ENCODE measurements at regions not wholly inside any gene's neighbourhood (a gene's known extent, or its start where the extent isn't known, plus 50 kb on each side); places are given as distances from the start of the nearest gene placed in this dataset.

DNA sequence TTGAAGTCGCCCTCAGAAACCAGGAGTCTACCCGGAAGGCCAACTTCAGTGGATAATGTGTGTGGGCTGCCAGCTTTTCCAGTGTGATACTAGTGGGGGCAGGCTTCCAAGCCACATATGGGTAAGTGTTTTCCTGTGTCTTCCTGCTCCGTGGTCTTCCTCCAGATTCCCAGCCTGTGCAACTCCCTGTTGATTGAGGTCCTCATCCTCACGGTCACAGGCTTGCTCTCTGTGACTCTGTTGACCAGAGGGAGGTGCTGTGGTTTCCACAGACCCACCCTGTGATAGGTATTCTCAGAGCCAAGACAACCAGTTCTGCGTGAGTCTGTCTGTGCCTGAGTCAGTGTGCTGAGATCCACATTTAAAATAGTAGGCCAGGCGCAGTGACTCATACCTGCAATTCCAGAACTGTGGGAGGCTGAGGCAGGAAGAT, 388.0 kb upstream of the IRX2 start:
- CTCF ChIA-PET = no interaction called here
- peak; percentile 43 for DNase-seq (ENCODE audit: low spot score)
- TF ChIP-seq CTCF (conservative IDR thresholded peaks at IDR 0.05; ENCODE audit: low read depth) = no peak
- H3K27ac ChIP-seq = no peak overlapping the region
- POLR2A ChIA-PET (ENCODE audit: low non-redundant PET) = no interaction called here

DNA sequence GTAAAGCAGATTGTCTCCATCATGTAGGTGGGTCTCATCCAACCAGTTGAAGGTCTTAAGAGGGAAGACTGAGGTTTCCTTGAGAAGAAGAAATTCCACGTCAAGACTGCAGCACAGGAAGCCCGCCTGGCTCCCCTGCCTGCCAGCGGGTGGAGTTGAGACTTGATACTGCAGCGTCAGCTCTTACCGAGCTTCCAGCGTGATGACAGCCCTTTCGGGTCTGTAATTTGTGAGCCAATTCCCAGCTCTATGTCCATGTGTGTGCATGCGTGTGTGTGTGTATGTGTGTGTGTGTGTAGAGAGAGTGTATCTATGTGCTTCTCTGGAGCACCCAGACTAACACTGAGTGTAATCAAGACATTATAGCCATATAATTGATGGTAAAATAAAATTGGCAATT, 379.7 kb upstream of the IRX2 start:
- CTCF ChIA-PET = no interaction called here
- no peak for TF ChIP-seq CTCF (conservative IDR thresholded peaks at IDR 0.05; ENCODE audit: low read depth)
- H3K27ac ChIP-seq = no peak overlapping the region
- POLR2A ChIA-PET (ENCODE audit: low non-redundant PET) = no interaction called here
- no peak for DNase-seq (ENCODE audit: low spot score)

DNA sequence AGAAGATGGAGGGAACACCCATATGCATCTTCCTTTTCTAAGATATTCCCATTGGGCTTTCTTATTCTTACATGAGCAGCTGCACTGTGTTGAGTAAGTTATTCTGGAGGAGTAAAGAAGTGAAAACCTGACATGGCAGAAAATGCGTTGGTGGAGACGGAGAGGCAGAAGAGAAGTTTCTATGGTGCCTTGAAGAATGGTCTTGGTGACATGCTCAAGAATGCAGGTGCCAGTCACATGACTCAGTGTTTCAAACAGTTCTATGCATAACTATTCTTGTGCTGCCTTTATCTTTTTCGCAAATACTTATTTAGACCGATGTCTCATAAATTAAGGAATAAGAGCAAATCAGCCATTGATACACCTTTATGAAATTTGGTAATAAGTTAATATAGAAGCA, 377.8 kb upstream of the IRX2 start:
- H3K27ac ChIP-seq = no peak overlapping the region
- TF ChIP-seq CTCF (conservative IDR thresholded peaks at IDR 0.05; ENCODE audit: low read depth) = no peak
- DNase-seq (ENCODE audit: low spot score) = no peak
- ChIA-PET POLR2A (ENCODE audit: low non-redundant PET) (no interaction called here), CTCF (interaction anchor here (0.6 kb wide), 1 partner anchor 625 kb away, joined by 3 read pairs; no protein-coding TSS in a partner anchor)

GRCh38 chr5:3127423-3127911, 376.0 kb upstream of the IRX2 start:
- H3K27ac ChIP-seq = no peak overlapping the region
- ChIA-PET POLR2A (ENCODE audit: low non-redundant PET) (no interaction called here), CTCF (no interaction called here)
- TF ChIP-seq CTCF (conservative IDR thresholded peaks at IDR 0.05; ENCODE audit: low read depth) = no peak
- no peak for DNase-seq (ENCODE audit: low spot score)

DNA sequence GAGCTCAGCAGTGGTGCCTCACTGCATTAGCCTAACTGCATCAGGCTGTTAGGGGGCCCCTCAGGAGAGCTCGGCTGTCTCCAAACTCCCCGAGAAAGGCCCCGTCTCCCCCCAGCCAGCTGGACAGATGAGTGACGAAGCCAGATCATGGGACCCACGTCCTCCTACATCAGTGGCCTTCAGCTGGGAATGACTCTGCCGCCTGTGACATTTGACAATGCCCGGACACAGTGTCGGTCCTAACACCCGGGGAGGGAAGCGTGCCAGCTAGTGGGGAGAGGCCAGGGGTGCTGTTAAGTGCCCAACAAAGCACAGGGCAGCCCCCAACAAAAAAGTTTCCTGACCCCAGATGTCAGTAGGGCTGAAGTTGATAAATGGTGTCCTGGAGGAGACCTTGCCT, 375.2 kb upstream of the IRX2 start:
- H3K27ac ChIP-seq = no peak overlapping the region
- ChIA-PET CTCF (no interaction called here), POLR2A (ENCODE audit: low non-redundant PET) (no interaction called here)
- TF ChIP-seq CTCF (conservative IDR thresholded peaks at IDR 0.05; ENCODE audit: low read depth) = no peak
- no peak for DNase-seq (ENCODE audit: low spot score)

GRCh38 chr5:3124410-3124809, 372.9 kb upstream of the IRX2 start:
- POLR2A ChIA-PET (ENCODE audit: low non-redundant PET) = no interaction called here
- CTCF ChIA-PET = interaction anchor here (0.7 kb wide), 1 partner anchor 10 kb away, joined by 6 read pairs; no protein-coding TSS in a partner anchor
- DNase-seq (ENCODE audit: low spot score) = no peak
- no peak overlapping the region for H3K27ac ChIP-seq
- TF ChIP-seq CTCF (conservative IDR thresholded peaks at IDR 0.05; ENCODE audit: low read depth) = no peak

DNA sequence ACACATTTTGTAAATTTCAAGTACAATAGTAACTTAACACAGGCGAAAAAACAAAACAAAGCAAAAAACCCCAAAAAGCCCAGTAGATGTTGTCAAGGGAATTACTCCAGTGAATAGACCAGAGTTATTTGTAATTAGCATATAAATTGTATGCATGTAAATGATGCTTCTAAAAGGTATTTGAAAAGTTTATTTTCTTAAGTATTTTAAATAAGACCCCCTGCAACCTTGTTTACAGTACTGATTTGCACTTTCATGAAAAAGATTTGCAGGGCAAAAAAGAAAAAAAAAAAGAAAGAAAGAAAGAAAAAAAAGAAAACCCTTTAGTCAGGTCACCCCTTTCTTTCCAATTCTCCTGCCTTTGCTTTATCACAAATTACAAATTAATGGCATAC, 372.3 kb upstream of the IRX2 start:
- no peak for DNase-seq (ENCODE audit: low spot score)
- CTCF ChIA-PET = interaction anchor here (0.7 kb wide), 2 partner anchors 10 to 319 kb away, joined by 3 to 6 read pairs; no protein-coding TSS in a partner anchor
- H3K27ac ChIP-seq = no peak overlapping the region
- no peak for TF ChIP-seq CTCF (conservative IDR thresholded peaks at IDR 0.05; ENCODE audit: low read depth)
- POLR2A ChIA-PET (ENCODE audit: low non-redundant PET) = no interaction called here
